HG03064 (cell line): ENCODE measurements at regions not wholly inside any gene's neighbourhood (a gene's known extent, or its start where the extent isn't known, plus 50 kb on each side); places are given as distances from the start of the nearest gene placed in this dataset.
"Not testable (repeated sequence)": the region's sequence is repeated elsewhere in the genome, so short reads cannot be mapped to it uniquely, and the experiment has no call there.

Experiments used
- ATAC-seq: cut with Tn5 transposase; IDR thresholded peaks from one replicate; pipeline ENCODE4 v1.9.1; 2021; ENCODE audit warnings: low read depth; ENCODE audit not compliant: unreplicated experiment

- ATAC-seq = peak; percentile 96
These were observed 146.2 kb upstream of the ECI2 start for GRCh38 chr6:4281341-4282293.

DNA sequence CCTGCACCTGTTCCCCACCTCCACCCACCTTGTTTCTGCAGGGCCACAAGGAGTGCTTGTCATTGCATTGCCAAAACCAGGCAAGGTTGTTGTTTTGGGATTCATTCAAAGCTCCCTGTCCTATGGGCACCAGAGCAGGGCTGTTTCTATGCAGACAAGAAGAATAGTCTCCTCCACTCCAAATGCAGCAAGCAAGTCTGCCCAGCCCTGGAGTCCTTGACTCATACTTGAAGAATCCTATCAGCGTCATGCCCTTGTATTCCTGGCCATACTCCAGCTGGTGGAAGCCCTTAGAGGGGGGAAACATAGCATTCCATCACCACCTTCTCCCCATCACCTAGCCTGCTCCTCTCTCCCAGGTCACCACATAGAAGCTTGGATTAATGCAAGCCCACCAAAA, 145.3 kb upstream of the ECI2 start:
- ATAC-seq = no peak

DNA sequence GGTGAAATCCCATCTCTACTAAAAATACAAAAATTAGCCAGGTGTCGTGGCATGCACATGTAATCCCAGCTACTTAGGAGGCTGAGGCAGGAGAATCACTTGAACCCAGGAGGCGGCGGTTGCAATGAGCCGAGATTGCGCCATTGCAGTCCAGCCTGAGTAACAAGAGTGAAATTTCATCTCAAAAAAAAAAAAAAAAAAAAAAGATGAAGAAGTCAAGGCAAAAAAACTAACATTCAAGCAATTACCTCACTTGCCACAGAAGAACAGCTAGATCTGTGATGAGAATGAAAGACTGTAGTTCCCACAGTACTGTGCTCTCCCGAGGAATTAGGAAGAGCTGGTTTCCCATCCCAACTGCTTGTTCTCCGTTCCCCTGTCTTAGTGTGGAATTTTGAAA, 144.7 kb upstream of the ECI2 start:
- no peak for ATAC-seq

DNA sequence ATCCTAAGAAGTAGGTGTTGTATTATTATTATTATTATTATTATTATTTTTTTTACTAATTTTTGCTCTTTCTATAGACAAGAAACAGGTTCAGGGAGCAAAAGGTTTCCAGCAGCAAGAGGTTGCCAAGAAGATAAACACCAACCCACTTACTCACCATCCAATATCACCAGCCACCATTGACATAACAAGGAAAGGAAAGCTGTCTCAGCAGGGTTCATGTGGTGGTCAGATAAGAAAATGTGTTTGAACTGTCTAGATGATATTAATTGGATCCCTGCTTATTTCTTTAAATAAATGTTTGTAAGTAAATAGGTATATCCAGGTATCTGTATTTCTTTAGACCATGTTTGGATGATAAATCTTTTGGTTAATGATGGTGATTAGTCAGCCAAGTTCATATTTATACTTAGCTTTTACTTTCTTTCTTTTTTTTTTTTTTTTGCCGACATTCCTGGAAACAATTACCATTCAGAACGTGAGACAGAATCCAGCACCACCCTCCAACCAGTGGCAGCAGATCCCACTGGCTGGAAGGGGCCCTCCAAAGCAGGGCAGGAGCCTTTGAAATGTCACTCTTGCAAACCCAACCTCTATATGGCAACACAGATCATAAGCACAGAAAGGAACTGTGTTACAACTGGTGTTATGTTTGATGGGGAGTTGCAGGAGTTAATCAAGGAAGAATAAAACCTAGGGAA, 139.2 kb upstream of the ECI2 start:
- no peak for ATAC-seq

- no peak for ATAC-seq
These were observed 137.6 kb upstream of the ECI2 start for GRCh38 chr6:4272996-4273395.

- no peak for ATAC-seq
These were observed 136.5 kb upstream of the ECI2 start for GRCh38 chr6:4271761-4272470.

DNA sequence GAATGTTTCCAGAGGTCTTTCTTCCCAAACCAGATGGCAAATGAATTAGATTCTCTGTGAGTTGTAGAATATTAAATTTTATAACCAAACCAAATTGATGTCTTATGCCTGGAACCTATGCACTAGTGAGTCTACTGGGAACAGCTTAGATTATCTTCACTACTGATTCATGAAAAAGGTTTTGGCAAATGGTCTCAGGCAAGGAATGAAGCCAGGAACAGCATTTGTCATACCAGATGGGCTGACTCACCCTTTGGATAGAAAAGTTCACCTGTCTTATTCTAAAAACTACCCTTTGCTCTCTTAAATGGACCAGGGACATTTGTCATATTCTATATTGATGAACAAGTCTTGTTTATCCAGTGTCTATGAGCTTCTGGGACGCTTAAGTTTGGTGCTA, 135.4 kb upstream of the ECI2 start:
- ATAC-seq = no peak

DNA sequence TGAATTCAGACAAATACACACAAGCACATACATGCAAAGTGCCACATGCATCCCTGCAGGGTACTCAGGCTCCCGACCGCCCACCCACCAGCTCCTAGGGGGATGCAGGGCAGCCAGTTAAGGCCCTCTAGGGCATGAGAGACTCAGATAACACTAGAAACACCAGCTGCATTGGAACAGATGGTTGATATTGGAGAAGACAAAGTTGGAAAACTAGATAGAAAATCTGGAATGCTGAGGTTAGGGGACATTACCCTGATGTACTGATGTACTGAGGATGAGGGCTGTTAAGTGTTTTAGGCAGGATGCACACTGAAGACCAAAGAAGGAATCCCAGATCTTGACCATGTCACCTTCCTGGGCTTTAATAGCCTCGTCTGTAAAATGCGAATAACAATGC, 134.6 kb upstream of the ECI2 start:
- no peak for ATAC-seq

GRCh38 chr6:4268171-4268570, 132.8 kb upstream of the ECI2 start:
- no peak for ATAC-seq

GRCh38 chr6:4265740-4266139, 130.4 kb upstream of the ECI2 start:
- no peak for ATAC-seq

GRCh38 chr6:4264601-4265000, 129.2 kb upstream of the ECI2 start:
- ATAC-seq = no peak

DNA sequence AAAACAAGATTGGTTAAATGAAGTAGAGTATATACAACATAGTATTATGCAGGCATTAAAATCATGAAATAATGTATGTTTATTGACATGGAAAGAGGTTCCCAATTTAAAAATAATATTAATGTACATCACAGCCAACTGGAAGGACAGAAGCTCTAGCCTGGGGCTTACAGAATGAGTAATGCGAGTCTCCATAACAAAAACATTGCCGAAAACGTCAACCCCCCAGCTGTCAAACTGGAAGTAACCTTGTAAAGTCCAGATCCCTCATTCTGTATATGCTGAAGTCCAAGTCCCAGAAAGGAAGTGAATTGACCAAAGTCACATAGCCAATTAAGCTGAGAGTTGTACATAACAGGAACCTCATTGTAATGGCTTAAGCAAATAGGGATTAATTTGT, 128.7 kb upstream of the ECI2 start:
- no peak for ATAC-seq

- ATAC-seq = no peak
These were observed 127.2 kb upstream of the ECI2 start for GRCh38 chr6:4262526-4262925.

DNA sequence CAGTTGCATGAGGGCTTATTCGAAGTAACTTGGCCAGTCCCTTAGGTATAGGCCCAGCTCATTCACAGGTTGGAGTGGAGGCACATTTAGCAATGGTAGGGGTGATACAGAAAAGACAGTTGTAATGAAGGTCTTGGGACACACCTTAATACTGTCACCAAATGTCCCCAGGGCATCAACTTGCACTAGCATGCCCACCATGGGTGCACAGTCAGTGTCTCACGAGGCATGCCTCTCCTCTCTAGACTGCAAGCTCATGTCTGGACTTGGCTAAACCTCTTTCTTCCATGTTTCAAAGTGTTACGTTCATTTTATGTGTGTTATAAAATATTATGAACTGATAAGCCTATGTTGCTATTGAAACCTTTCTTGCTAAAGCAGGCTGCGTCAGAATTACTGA, 124.0 kb upstream of the ECI2 start:
- ATAC-seq = no peak

DNA sequence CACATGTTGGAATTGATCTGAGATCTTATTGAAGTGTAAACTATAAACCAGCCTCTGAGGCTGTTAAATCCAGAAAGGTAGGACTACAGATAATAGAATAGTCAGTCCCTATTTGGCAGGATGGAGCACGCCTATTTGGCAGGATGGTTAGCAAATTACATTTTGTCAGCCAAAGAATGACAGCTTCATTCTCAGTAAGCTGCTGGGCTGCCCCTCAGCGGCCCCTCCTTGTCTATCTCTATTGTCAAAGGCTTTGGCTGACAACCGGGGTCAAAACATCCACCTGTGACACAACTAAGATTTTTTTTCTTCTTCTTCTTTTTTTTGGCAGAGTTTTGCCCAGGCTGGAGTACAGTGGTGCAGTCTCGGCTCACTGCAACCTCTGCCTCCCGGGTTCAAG, 123.4 kb upstream of the ECI2 start:
- no peak for ATAC-seq

DNA sequence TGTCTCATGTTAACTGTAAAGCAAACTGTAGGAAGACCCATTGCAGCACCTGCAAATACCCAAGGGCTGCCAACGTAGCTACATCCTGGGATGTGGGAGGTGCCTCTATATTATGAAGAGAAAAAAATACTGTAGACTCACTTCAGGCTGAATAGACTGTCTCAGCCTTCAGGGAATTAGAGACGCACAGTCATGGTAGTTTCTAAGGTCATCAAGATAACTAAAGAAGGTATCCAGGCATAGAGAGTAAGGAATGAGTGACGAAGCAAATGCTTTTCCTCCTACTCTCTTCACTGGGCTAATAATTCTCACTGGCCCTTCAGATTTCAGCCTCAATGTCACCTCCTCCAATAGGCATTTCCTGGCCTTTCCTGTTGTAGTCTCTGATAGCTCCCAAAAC, 121.6 kb upstream of the ECI2 start:
- ATAC-seq = no peak

- no peak for ATAC-seq
These were observed 118.3 kb upstream of the ECI2 start for GRCh38 chr6:4253604-4254231.

- ATAC-seq = not testable (repeated sequence)
These were observed 117.1 kb upstream of the ECI2 start for GRCh38 chr6:4252445-4252844.

- ATAC-seq = no peak
These were observed 115.3 kb upstream of the ECI2 start for GRCh38 chr6:4250645-4251044.

DNA sequence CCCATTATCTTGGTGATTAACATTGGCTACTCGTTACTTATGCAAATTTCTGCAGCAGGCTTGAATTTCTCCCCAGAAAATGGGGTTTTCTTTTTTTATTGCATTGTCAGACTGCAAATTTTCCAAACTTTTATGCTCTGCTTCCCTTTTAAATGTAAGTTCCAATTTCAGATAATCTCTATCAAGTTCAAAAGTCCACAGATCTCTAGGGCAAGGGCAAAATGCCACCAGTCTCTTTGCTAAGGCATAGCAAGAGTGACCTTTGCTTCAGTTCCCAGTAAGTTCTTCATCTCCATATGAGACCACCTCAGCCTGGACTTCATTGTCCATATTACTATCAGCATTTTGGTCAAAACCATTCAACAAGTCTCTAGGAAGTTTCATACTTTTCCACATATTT, 108.5 kb upstream of the ECI2 start:
- not testable (repeated sequence) for ATAC-seq

DNA sequence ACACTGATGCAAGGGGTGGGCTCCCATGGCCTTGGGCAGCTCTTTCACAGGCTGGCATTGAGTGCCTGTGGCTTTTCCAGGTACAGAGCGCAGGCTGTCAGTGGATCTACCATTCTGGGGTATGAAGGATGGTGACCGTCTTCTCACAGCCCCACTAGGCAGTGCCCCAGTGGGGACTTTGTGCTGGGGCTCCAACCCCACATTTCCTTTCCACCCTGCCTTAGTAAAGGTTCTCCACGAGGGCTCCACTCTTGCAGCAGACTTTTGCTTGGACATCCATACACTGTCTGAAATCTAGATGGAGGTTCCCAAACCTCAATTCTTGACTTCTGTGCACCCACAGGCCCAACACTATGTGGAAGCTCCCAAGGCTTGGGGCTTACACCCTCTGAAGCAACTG, 107.9 kb upstream of the ECI2 start:
- no peak for ATAC-seq
